Esophagus (tissue), 2 donors: ENCODE measurements at regions not wholly inside any gene's neighbourhood (a gene's known extent, or its start where the extent isn't known, plus 50 kb on each side); places are given as distances from the start of the nearest gene placed in this dataset.
"Not testable (repeated sequence)": the region's sequence is repeated elsewhere in the genome, so short reads cannot be mapped to it uniquely, and the experiment has no call there.

Source experiments
- H3K27ac ChIP-seq, 2 donors: one replicate each; pipeline ENCODE4 v1.5.1; 2013; ENCODE audit warnings: low read depth in 2 of 2, mild to moderate bottlenecking in 2 of 2, inconsistent platforms in 1 of 2, low read length in 1 of 2, moderate library complexity in 1 of 2
- H3K27me3 ChIP-seq, 2 donors: one replicate each; pipeline ENCODE4 v1.6.1; 2013; ENCODE audit warnings: low read length in 2 of 2, control low read depth in 1 of 2, mild to moderate bottlenecking in 1 of 2; ENCODE audit not compliant: insufficient read depth in 2 of 2, control insufficient read depth in 1 of 2
- H3K36me3 ChIP-seq, 2 donors: one replicate each; pipeline ENCODE4 v1.6.1; 2013; ENCODE audit warnings: low read length in 1 of 2; ENCODE audit not compliant: control insufficient read depth in 2 of 2, insufficient read depth in 2 of 2
- H3K4me1 ChIP-seq, 2 donors: one replicate each; pipeline ENCODE4 v1.6.1; 2013; ENCODE audit warnings: low read length in 1 of 2; ENCODE audit not compliant: control insufficient read depth in 2 of 2, insufficient read depth in 2 of 2
- H3K4me3 ChIP-seq, 2 donors: one replicate each; pipeline ENCODE4 v1.5.1; 2013; ENCODE audit warnings: low read length in 2 of 2, mild to moderate bottlenecking in 2 of 2, low read depth in 1 of 2, moderate library complexity in 1 of 2
- H3K9me3 ChIP-seq, 2 donors: one replicate each; pipeline ENCODE4 v1.6.1; 2013; ENCODE audit warnings: mild to moderate bottlenecking in 2 of 2, low read depth in 1 of 2, low read length in 1 of 2, moderate library complexity in 1 of 2; ENCODE audit not compliant: control insufficient read depth in 2 of 2, insufficient read depth in 1 of 2
- WGBS, 2 donors: extraction: QIAGEN DNeasy Blood & Tissue Kit; methylation state at CpG; one replicate each; pipeline ENCODE4 v1.1.7; 2013; 5-methylcytosine and 5-hydroxymethylcytosine counted together
- donor health status: healthy with polysubstance abuse.
- donor health status: Bipolar disorder and iron deficiency.

DNA sequence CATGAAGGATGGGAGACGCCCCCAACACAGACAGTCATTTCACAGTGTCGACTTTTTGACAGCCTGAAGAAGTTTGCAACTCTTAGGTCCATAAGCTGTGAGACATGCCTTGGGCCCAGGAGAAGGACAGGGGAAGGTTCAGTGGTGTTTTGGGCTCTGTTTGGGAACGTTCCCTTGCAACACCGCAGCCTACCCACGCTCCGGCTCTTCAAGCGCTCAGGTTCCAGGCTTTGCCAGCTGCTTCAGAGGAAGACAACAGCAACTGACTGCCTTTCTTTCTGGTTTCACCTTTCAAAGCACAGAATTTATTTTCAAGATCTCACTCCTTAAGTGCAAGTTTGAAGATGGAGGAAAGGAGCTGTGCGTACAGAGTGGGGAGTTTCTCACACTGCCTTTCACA, 575.8 kb upstream of the B3GAT1 start:
- H3K9me3 ChIP-seq, result peaks cover 0 to 5% of the 10 kb centered on the region in 2 donors
- H3K27ac ChIP-seq, result no peak overlapping the region
- H3K27me3 ChIP-seq, result no peaks in the 10 kb centered on the region
- WGBS, 2 donors, result 66 to 83% methylated on average over 8 of the region's 8 CpGs
- no peaks in the 10 kb centered on the region for H3K4me1 ChIP-seq
- H3K36me3 ChIP-seq, result no peaks in the 10 kb centered on the region
- H3K4me3 ChIP-seq, result no peak overlapping the region

DNA sequence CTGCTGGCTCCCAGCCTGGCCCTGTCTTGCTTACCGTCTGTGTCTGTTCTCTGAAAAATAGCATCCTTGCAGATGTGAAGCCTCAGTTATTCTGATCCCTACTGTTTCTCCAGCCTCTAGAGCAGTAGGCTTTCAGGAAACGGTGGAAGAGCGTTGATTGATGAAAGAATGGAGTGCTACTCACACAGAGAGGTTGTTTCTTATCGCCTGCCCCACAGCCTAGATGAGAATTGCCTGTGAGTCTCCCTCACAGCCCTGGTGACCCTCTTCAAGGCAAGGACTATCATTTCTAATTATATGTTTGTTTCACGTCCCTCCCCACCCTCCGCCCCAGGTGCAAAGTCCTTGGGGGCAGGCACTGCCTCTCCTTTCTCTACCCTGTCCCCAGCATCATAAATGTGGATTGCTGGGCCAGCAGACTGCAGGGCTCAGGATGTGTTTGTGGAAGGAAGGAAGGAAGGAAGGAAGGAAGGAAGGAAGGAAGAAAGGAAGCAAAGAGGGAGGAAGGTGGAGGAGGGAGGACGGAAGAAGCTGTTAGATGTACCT, 575.3 kb upstream of the B3GAT1 start:
- Histone ChIP-seq H3K4me1 (no peaks in the 10 kb centered on the region), H3K4me3 (no peak overlapping the region), H3K36me3 (no peaks in the 10 kb centered on the region), H3K9me3 (peaks cover 0 to 5% of the 10 kb centered on the region in 2 donors), H3K27ac (no peak overlapping the region), H3K27me3 (no peaks in the 10 kb centered on the region)
- 49 to 64% methylated on average over 7 of the region's 7 CpGs for WGBS, 2 donors

DNA sequence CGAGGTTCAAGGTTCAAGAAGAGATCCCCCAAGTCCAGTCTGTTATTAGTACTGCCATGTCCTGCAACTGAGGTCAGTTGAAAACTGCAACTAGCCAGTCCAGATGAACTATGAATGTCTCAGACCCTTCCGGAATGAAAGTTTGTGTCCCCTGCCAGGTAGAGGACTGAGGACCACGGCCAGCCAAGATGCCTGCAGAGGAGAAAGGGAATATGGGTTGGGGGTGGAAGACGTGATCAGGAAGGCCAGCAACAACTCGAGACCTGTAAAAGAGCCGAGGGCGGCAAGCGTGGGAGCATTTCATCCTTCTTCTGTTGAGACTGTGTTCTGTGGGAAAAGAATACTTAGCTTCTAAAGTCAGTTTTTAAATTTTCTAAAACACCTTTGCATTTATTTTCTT, 572.4 kb upstream of the B3GAT1 start:
- H3K9me3 ChIP-seq, result peaks cover 0 to 8% of the 10 kb centered on the region in 2 donors
- no peaks in the 10 kb centered on the region for H3K36me3 ChIP-seq
- 75 to 78% methylated on average over 8 of the region's 8 CpGs for WGBS, 2 donors
- H3K4me1 ChIP-seq, result no peaks in the 10 kb centered on the region
- H3K27ac ChIP-seq, result no peak overlapping the region
- H3K27me3 ChIP-seq, result no peaks in the 10 kb centered on the region
- no peak overlapping the region for H3K4me3 ChIP-seq

DNA sequence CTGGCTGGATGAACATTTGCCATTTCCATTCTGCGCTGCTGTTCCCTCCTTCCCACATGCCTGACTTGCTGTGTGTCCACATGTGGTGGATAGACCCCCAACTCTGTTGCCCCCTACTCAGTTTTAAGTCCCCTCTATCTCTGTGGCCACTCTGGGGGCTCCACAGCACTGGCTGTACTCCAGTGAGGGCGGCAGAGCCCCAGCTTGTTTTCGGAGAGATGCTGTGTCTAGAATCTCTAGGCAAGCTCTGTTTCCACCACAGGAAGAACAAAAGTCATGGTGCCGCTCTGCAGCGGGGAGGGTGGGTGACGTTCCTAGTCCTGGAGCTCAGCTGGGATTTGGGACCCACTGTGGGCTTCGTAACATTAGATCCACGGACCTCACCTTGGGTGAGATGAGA, 570.4 kb upstream of the B3GAT1 start:
- not testable (repeated sequence) for H3K4me3 ChIP-seq, H3K4me1 ChIP-seq, H3K27ac ChIP-seq, H3K27me3 ChIP-seq, H3K36me3 ChIP-seq
- 86 to 87% methylated on average over 8 of the region's 8 CpGs for WGBS, 2 donors
- H3K9me3 ChIP-seq, result peaks cover 0 to 11% of the 10 kb centered on the region in 2 donors

DNA sequence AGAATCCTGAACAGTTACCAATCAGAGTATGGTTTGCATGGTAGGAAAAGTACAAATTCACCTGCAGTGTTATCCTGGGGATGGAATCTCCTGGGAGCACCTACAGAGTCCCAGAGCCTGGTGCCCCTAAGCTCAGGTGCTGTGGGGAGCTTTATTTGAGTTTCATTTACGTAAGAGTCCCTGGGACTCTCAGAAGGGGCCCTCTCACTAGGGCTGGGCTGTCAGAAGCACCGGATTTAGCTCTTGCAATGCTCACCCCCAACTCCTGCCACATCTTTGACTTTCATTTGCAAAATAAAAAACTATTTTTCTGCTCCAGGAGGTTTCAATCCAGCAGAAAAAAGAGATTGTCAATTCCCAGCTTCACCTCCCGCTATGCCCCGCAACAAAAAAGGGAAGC, 569.8 kb upstream of the B3GAT1 start:
- WGBS, 2 donors, result 65 to 74% methylated on average over 4 of the region's 4 CpGs
- no peaks in the 10 kb centered on the region for H3K27me3 ChIP-seq
- H3K9me3 ChIP-seq, result peaks cover 0 to 12% of the 10 kb centered on the region in 2 donors
- H3K27ac ChIP-seq, result no peak overlapping the region
- no peaks in the 10 kb centered on the region for H3K36me3 ChIP-seq
- H3K4me3 ChIP-seq, result no peak overlapping the region
- H3K4me1 ChIP-seq, result no peaks in the 10 kb centered on the region

DNA sequence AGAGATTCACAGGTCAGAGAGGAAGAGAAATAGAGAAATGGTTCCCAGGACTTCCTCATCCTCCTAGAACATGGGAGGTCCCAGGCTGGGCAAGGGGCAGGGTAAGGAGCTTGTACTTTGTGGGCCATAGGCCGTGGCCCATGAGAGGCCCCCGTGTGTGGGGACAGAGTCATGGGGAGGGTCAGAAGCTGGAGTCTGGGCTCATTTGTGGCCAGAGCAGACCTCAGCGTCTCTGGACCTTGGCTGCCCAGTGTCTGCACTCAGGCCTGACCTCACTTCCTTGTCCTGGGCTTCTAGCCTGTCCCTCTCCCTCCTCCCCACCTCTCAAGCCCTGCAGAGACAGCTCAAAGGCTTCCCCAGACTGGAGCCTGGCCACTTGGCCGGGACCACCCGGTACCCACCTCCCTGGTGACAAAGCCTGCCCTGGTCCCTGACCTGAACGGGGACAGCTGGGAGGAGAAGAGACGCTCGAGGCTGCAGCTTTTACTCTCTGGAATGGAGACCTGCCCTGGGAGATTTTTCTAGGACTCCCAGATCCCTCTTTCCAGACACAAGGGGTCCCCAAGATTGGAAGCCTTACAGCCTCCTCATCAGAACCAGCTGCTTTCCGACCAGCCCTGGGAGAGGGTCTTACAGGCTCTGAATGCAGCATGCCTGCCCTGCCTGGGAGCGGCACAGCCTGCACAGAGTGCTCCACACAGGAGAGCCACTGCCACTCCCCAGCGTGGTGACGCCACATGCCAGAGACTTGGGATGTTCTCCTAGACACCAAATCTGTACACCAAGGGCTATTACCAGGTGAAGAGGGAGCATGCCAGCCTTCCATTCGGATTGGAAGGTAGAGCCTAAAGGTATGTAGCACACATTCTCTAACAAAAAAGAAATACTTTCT, 569.0 kb upstream of the B3GAT1 start:
- Histone ChIP-seq H3K4me1 (no peaks in the 10 kb centered on the region), H3K9me3 (peaks cover 0 to 12% of the 10 kb centered on the region in 2 donors), H3K4me3 (no peak overlapping the region), H3K36me3 (no peaks in the 10 kb centered on the region), H3K27ac (no peak overlapping the region), H3K27me3 (no peaks in the 10 kb centered on the region)
- WGBS, 2 donors, result 67 to 77% methylated on average over 13 of the region's 13 CpGs

DNA sequence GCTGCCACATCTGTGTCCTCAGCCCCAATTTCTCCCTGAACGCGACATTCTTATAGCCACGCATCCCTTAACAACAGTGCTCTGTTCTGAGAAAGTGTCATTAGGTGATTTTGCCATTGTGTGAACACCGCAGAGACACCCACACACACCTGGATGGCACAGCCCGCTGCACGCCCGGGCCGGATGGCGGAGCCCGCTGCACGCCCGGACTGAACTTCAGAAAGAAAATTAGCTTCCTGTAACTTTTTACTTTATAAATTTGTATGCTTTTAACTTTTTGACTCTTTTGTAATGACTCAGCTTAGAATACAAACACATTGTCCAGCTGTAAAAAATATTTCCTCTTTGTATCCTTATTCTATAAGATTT, 567.0 kb upstream of the B3GAT1 start:
- H3K27ac ChIP-seq, H3K4me3 ChIP-seq, H3K4me1 ChIP-seq, H3K36me3 ChIP-seq, H3K27me3 ChIP-seq: not testable (repeated sequence)
- WGBS, 2 donors, result 67 to 76% methylated on average over 12 of the region's 12 CpGs
- H3K9me3 ChIP-seq, result peaks cover 0 to 12% of the 10 kb centered on the region in 2 donors

DNA sequence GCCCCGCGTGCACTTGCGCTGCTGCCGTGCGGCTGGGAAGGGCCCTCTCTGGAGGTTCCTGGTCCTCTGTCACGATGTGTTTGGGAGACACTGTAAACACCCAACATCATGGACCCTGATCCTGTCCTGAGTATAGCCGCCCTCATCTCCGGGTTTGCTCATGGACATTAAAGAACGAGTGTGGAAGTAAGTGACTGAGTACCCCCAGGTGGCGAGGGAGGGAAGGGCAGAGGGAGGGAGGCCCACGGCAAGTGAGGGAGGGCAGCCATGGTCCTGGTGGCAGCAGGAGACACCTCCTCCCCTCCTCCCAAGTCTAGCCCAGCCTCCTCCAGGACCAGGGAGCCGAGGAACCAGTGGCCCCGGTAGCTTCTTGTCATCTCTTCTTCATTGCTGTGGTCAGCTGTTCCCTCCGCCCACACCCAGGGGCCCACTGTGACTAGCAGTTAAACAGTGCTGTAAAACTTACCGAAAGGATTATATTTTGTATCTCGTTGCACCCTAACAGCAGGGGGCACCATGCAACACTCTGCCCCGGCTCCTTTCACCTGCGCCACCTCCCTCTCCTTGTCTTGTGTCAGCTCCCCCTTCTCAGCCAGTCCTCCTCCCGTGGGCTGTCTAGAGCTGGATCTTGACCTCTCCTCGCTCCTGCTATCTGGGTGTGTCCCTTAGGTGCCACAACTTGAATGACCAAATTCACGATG, 566.5 kb upstream of the B3GAT1 start:
- H3K9me3 ChIP-seq, result peaks cover 0 to 12% of the 10 kb centered on the region in 2 donors
- WGBS, 2 donors, result 77 to 80% methylated on average over 20 to 21 of the region's 21 CpGs
- no peaks in the 10 kb centered on the region for H3K4me1 ChIP-seq
- no peak overlapping the region for H3K4me3 ChIP-seq
- no peaks in the 10 kb centered on the region for H3K27me3 ChIP-seq
- no peak overlapping the region for H3K27ac ChIP-seq
- no peaks in the 10 kb centered on the region for H3K36me3 ChIP-seq

DNA sequence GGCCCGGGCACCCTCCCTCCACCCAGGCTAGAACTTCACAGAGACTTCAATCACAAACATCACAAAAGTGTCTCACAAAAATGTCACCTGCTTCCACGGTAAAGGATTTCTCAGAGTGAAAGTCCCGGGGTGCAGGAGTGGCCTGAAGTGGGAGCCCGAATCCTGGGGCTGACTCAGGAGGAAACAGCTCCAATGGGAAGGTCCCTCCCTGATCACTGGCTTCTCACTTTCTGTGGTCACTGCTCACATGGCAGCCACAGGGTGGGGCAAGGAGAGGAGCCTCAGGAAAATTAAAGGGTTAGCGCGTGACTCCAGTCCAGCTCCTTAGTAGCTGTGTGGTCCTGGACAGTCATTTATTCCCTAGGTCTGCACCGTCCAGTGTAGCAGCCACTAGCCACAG, 564.5 kb upstream of the B3GAT1 start:
- no peaks in the 10 kb centered on the region for H3K27me3 ChIP-seq
- WGBS, 2 donors, result 70 to 83% methylated on average over 7 of the region's 7 CpGs
- no peak overlapping the region for H3K27ac ChIP-seq

More for the DNA sequence above, 564.5 kb upstream of the B3GAT1 start:
- Histone ChIP-seq H3K4me1 (no peaks in the 10 kb centered on the region), H3K9me3 (peaks cover 0 to 13% of the 10 kb centered on the region in 2 donors), H3K4me3 (no peak overlapping the region), H3K36me3 (no peaks in the 10 kb centered on the region)
